ENCODE measurements at regions not wholly inside any gene's neighbourhood (a gene's known extent, or its start where the extent isn't known, plus 50 kb on each side); places are given as distances from the start of the nearest gene placed in this dataset.

GRCh38 chr6:131453803-131454202 is 119.2 kb upstream of the ARG1 start:
- ChIA-PET POLR2A (no interaction called here), CTCF (no interaction called here)
- no peak for DNase-seq (ENCODE audit: low read depth, low spot score)

GRCh38 chr6:131456565-131456964 is 116.5 kb upstream of the ARG1 start:
- no peak for DNase-seq (ENCODE audit: low read depth, low spot score)
- in situ Hi-C loops (cut with HindIII; ENCODE audit: low pct_unique_long_range_greater_than_20kb, low sequenced_read_pairs): no loop called here

More at GRCh38 chr6:131453803-131454202, 119.2 kb upstream of the ARG1 start:
- no TSS peak for BruUV-seq (replicated peaks)
- no peak for ATAC-seq
- H3K4me1 ChIP-seq (ENCODE audit: control insufficient read depth, insufficient read depth, low read length): no peaks in the 10 kb centered on the region
- intact Hi-C loops (cut with micrococcal nuclease; ENCODE audit: unreplicated experiment): no loop called here
- no peaks in the 10 kb centered on the region for H3K27me3 ChIP-seq (ENCODE audit: control insufficient read depth, insufficient read depth, low read length)
- no peaks in the 10 kb centered on the region for H3K36me3 ChIP-seq (ENCODE audit: control insufficient read depth, insufficient read depth, low read length)
- no peak overlapping the region for H3K27ac ChIP-seq (ENCODE audit: low read length)
- H3K4me3 ChIP-seq (ENCODE audit: low read depth in 2 of 2, low read length in 2 of 2): no peak overlapping the region
- in situ Hi-C loops (cut with HindIII; ENCODE audit: low pct_unique_long_range_greater_than_20kb, low sequenced_read_pairs): no loop called here
- H3K9me3 ChIP-seq (ENCODE audit: control insufficient read depth, insufficient read depth, low read depth, low read length): no peaks in the 10 kb centered on the region
- TF ChIP-seq SIN3A (IDR thresholded peaks at IDR 0.05; ENCODE audit: borderline replicate concordance, insufficient read depth, low read depth, low read length) (no peak), TCF7L2 (IDR thresholded peaks at IDR 0.05; ENCODE audit: low read depth, low read length) (no peak), REST (IDR thresholded peaks at IDR 0.05; ENCODE audit: insufficient read depth in 1 of 2, low read depth in 2 of 2, low read length in 1 of 2) (no peak), POLR2AphosphoS5 (IDR thresholded peaks at IDR 0.05; ENCODE audit: low read depth, low read length) (no peak), CTCF (IDR thresholded peaks at IDR 0.05) (no peak)

More at GRCh38 chr6:131456565-131456964, 116.5 kb upstream of the ARG1 start:
- CTCF ChIA-PET: no interaction called here
- H3K4me1 ChIP-seq (ENCODE audit: control insufficient read depth, insufficient read depth, low read length): no peaks in the 10 kb centered on the region
- no peak overlapping the region for H3K27ac ChIP-seq (ENCODE audit: low read length)
- H3K27me3 ChIP-seq (ENCODE audit: control insufficient read depth, insufficient read depth, low read length): no peaks in the 10 kb centered on the region
- H3K36me3 ChIP-seq (ENCODE audit: control insufficient read depth, insufficient read depth, low read length): no peaks in the 10 kb centered on the region
- TF ChIP-seq REST (IDR thresholded peaks at IDR 0.05; ENCODE audit: insufficient read depth in 1 of 2, low read depth in 2 of 2, low read length in 1 of 2) (no peak), TCF7L2 (IDR thresholded peaks at IDR 0.05; ENCODE audit: low read depth, low read length) (no peak), CTCF (IDR thresholded peaks at IDR 0.05) (no peak), POLR2AphosphoS5 (IDR thresholded peaks at IDR 0.05; ENCODE audit: low read depth, low read length) (no peak), SIN3A (IDR thresholded peaks at IDR 0.05; ENCODE audit: borderline replicate concordance, insufficient read depth, low read depth, low read length) (no peak)
- POLR2A ChIA-PET: no interaction called here
- ATAC-seq: no peak
- H3K4me3 ChIP-seq (ENCODE audit: low read depth in 2 of 2, low read length in 2 of 2): no peak overlapping the region
- BruUV-seq (replicated peaks): no TSS peak
- intact Hi-C loops (cut with micrococcal nuclease; ENCODE audit: unreplicated experiment): no loop called here
- H3K9me3 ChIP-seq (ENCODE audit: control insufficient read depth, insufficient read depth, low read depth, low read length): no peaks in the 10 kb centered on the region
